Activated B cell treated with CpG ODN at 0.5 μM for 24 hours (primary cell): ENCODE measurements at regions not wholly inside any gene's neighbourhood (a gene's known extent, or its start where the extent isn't known, plus 50 kb on each side); places are given as distances from the start of the nearest gene placed in this dataset.

Experiments used
- ATAC-seq: fragments of 200-7000 bp; cut with Tn5 transposase; one replicate; pipeline ENCODE4 v1.10.0; 2021; ENCODE audit warnings: low read depth, mild to moderate bottlenecking, moderate library complexity
- CTCF ChIA-PET: fragments of 350-600 bp; sonication (Branson Sonifier 250); formaldehyde crosslinking; loops from one replicate; lab custom pipeline; 2021; ENCODE audit warnings: antibody characterized with exemption; lab: Charles Lee
- POLR2A ChIA-PET: fragments of 350-600 bp; sonication (Branson Sonifier 250); formaldehyde crosslinking; loops from one replicate; lab custom pipeline; 2021; ENCODE audit warnings: antibody characterized with exemption; lab: Charles Lee
- DNase-seq: peaks from one replicate; pipeline ENCODE4 v3.0.0; 2022
- H3K27ac Mint-ChIP-seq: one replicate; pipeline ENCODE4 v1.8.0; 2020; ENCODE audit warnings: mixed read lengths
- H3K27me3 Mint-ChIP-seq: one replicate; pipeline ENCODE4 v1.8.0; 2021; ENCODE audit warnings: mixed read lengths
- H3K36me3 Mint-ChIP-seq: one replicate; pipeline ENCODE4 v1.8.0; 2021; ENCODE audit warnings: low read depth, mixed read lengths
- H3K4me1 Mint-ChIP-seq: one replicate; pipeline ENCODE4 v1.8.0; 2021; ENCODE audit warnings: mixed read lengths
- H3K4me3 Mint-ChIP-seq: one replicate; pipeline ENCODE4 v1.8.0; 2020; ENCODE audit warnings: mild to moderate bottlenecking, mixed read lengths
- H3K9me3 Mint-ChIP-seq: one replicate; pipeline ENCODE4 v1.8.0; 2020; ENCODE audit warnings: mixed read lengths
- intact Hi-C: fragments of 100-400 bp; cut with micrococcal nuclease; formaldehyde crosslinking; loops from one replicate; pipeline ENCODE4 v1.15.1; 2024
- TF ChIP-seq, protein P1 (sequence below): fragments of 200-600 bp; IDR thresholded peaks from one replicate; pipeline ENCODE4 v1.8.0; 2022; ENCODE audit warnings: antibody characterized with exemption, mild to moderate bottlenecking

- Mint-ChIP-seq H3K27ac (no peak overlapping the region), H3K9me3 (no peaks in the 10 kb centered on the region), H3K27me3 (no peaks in the 10 kb centered on the region), H3K36me3 (no peaks in the 10 kb centered on the region), H3K4me3 (no peak overlapping the region), H3K4me1 (no peaks in the 10 kb centered on the region)
- DNase-seq (no peak), ATAC-seq (no peak)
- intact Hi-C loops: no loop called here
- TF ChIP-seq, protein P1, sequence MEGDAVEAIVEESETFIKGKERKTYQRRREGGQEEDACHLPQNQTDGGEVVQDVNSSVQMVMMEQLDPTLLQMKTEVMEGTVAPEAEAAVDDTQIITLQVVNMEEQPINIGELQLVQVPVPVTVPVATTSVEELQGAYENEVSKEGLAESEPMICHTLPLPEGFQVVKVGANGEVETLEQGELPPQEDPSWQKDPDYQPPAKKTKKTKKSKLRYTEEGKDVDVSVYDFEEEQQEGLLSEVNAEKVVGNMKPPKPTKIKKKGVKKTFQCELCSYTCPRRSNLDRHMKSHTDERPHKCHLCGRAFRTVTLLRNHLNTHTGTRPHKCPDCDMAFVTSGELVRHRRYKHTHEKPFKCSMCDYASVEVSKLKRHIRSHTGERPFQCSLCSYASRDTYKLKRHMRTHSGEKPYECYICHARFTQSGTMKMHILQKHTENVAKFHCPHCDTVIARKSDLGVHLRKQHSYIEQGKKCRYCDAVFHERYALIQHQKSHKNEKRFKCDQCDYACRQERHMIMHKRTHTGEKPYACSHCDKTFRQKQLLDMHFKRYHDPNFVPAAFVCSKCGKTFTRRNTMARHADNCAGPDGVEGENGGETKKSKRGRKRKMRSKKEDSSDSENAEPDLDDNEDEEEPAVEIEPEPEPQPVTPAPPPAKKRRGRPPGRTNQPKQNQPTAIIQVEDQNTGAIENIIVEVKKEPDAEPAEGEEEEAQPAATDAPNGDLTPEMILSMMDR: no peak
- ChIA-PET CTCF (no interaction called here), POLR2A (no interaction called here)
These were observed 222.5 kb upstream of the SNX19 start for GRCh38 chr11:131138731-131139130.

DNA sequence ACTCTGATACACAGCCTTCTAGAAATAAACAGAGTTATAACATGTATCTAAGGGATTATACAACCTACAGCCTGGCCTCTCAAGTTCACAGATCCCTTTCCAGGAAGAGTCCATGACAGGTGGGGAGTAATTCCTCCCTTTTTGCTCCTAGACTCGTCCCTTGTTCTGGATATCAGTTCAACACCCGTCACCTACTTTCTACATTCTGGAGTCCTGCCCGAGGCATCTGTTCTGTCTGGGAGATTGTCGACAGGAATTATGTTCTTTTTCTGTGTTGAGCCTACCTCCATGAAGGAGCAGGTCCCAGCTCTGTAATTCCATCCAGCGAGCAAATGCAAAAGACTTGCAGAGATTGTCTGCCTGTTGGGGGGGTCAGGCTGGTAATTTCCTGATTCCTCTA is 224.6 kb upstream of the NTM start:
- CTCF ChIA-PET: no interaction called here
- no peaks in the 10 kb centered on the region for H3K4me1 Mint-ChIP-seq
- H3K27me3 Mint-ChIP-seq: no peaks in the 10 kb centered on the region
- TF ChIP-seq, protein P1: no peak
- no peaks in the 10 kb centered on the region for H3K9me3 Mint-ChIP-seq
- POLR2A ChIA-PET: no interaction called here
- intact Hi-C loops: no loop called here
- no peaks in the 10 kb centered on the region for H3K36me3 Mint-ChIP-seq
- no peak overlapping the region for H3K27ac Mint-ChIP-seq
- ATAC-seq (no peak), DNase-seq (no peak)
- H3K4me3 Mint-ChIP-seq: no peak overlapping the region

GRCh38 chr11:131146827-131147490 is 223.5 kb upstream of the NTM start:
- Mint-ChIP-seq H3K36me3 (no peaks in the 10 kb centered on the region), H3K27ac (no peak overlapping the region), H3K4me1 (no peaks in the 10 kb centered on the region), H3K9me3 (no peaks in the 10 kb centered on the region), H3K4me3 (no peak overlapping the region), H3K27me3 (no peaks in the 10 kb centered on the region)
- intact Hi-C loops: no loop called here
- TF ChIP-seq, protein P1: no peak
- POLR2A ChIA-PET: no interaction called here
- no peak for ATAC-seq
- DNase-seq: no peak
- CTCF ChIA-PET: no interaction called here

DNA sequence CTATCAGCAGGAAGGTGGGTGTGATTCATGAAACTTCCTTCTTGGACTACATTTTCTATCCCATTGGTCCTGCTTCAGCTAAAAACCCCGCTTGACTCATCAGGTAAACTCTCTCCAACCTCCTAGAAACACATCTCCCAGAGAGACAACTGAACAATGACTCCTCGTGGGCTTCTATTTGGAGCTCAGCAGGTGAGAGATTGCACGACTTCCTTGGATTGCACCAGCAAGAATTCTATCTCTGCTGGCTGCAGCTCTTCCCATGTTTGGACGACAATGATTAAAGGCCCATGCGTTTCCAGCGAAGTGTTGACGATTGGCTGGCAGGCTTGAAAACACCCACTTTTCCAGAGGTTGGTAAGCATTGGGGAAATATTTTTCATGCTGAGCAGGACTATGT is 216.1 kb upstream of the NTM start:
- H3K4me1 Mint-ChIP-seq: no peaks in the 10 kb centered on the region
- ChIA-PET CTCF (no interaction called here), POLR2A (no interaction called here)
- H3K36me3 Mint-ChIP-seq: no peaks in the 10 kb centered on the region
- DNase-seq (no peak), ATAC-seq (no peak)
- TF ChIP-seq, protein P1: no peak
- no peak overlapping the region for H3K4me3 Mint-ChIP-seq
- H3K9me3 Mint-ChIP-seq: no peaks in the 10 kb centered on the region
- H3K27ac Mint-ChIP-seq: no peak overlapping the region
- H3K27me3 Mint-ChIP-seq: no peaks in the 10 kb centered on the region
- intact Hi-C loops: no loop called here

DNA sequence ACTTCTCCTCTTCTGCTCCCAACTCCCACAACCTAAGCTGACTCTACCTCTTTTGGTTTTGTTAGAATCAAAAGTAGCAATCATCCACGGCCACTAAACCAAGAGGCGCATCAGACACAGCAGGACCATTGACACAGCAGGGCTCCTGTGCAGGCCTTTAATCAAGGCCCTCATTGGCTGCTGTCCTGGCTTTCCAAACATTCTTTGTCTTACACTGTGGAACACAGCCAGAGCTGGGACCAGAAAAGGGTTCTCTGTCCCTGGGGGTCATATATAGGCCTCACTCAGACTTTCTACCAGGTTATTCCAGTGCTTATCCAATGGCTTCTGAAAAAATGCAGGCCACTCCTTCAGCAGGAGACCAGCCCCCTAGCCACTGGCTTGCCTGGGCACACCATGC is 212.7 kb upstream of the NTM start:
- no peaks in the 10 kb centered on the region for H3K27me3 Mint-ChIP-seq
- H3K36me3 Mint-ChIP-seq: no peaks in the 10 kb centered on the region
- no peaks in the 10 kb centered on the region for H3K4me1 Mint-ChIP-seq
- intact Hi-C loops: no loop called here
- no peak for ATAC-seq
- H3K4me3 Mint-ChIP-seq: no peak overlapping the region
- CTCF ChIA-PET: no interaction called here
- DNase-seq: no peak
- no peak overlapping the region for H3K27ac Mint-ChIP-seq
- TF ChIP-seq, protein P1: no peak
- POLR2A ChIA-PET: no interaction called here
- no peaks in the 10 kb centered on the region for H3K9me3 Mint-ChIP-seq
